ENCODE measurements at regions not wholly inside any gene's neighbourhood (a gene's known extent, or its start where the extent isn't known, plus 50 kb on each side); places are given as distances from the start of the nearest gene placed in this dataset.

- no peak overlapping the region for H3K4me2 ChIP-seq (ENCODE audit: low read length)
- no peaks in the 10 kb centered on the region for H3K9me3 ChIP-seq (ENCODE audit: control insufficient read depth, insufficient read depth, low read length)
- H4K20me1 ChIP-seq (ENCODE audit: control insufficient read depth, insufficient read depth, low read depth, low read length) = no peaks in the 10 kb centered on the region
- no peaks in the 10 kb centered on the region for H3K4me1 ChIP-seq (ENCODE audit: control insufficient read depth, low read length)
- TF ChIP-seq CTCF (IDR thresholded peaks at IDR 0.05; ENCODE audit: low read depth, low read length, poor library complexity, severe bottlenecking) = no peak
- TF ChIP-seq EZH2phosphoT487 (IDR thresholded peaks at IDR 0.05; ENCODE audit: borderline replicate concordance, low read length) = no peak
- H3F3A ChIP-seq (ENCODE audit: control insufficient read depth, insufficient read depth) = no peaks in the 10 kb centered on the region
- no peak overlapping the region for H3K4me3 ChIP-seq (ENCODE audit: low read length)
- no peaks in the 10 kb centered on the region for H3K36me3 ChIP-seq (ENCODE audit: control insufficient read depth, low read length)
- no peaks in the 10 kb centered on the region for H3K9me2 ChIP-seq (replicated peaks; ENCODE audit: control insufficient read depth, low read length)
- no peaks in the 10 kb centered on the region for H3K27me3 ChIP-seq (ENCODE audit: control insufficient read depth, low read length)
- no peaks in the 10 kb centered on the region for H3K79me2 ChIP-seq (ENCODE audit: control insufficient read depth, low read length)
- no peak overlapping the region for H3K27ac ChIP-seq (ENCODE audit: low read depth, low read length)
Observed at GRCh38 chr3:152615681-152616080, 219.2 kb upstream of the P2RY1 start.

GRCh38 chr3:152617609-152618008, 217.3 kb upstream of the P2RY1 start:
- H3K27ac ChIP-seq (ENCODE audit: low read depth, low read length) = no peak overlapping the region
- no peaks in the 10 kb centered on the region for H3F3A ChIP-seq (ENCODE audit: control insufficient read depth, insufficient read depth)
- no peak overlapping the region for H3K4me2 ChIP-seq (ENCODE audit: low read length)
- H3K4me3 ChIP-seq (ENCODE audit: low read length) = no peak overlapping the region
- H3K9me3 ChIP-seq (ENCODE audit: control insufficient read depth, insufficient read depth, low read length) = no peaks in the 10 kb centered on the region
- no peaks in the 10 kb centered on the region for H3K4me1 ChIP-seq (ENCODE audit: control insufficient read depth, low read length)
- no peaks in the 10 kb centered on the region for H3K9me2 ChIP-seq (replicated peaks; ENCODE audit: control insufficient read depth, low read length)
- TF ChIP-seq EZH2phosphoT487 (IDR thresholded peaks at IDR 0.05; ENCODE audit: borderline replicate concordance, low read length) = no peak
- H3K36me3 ChIP-seq (ENCODE audit: control insufficient read depth, low read length) = no peaks in the 10 kb centered on the region
- H4K20me1 ChIP-seq (ENCODE audit: control insufficient read depth, insufficient read depth, low read depth, low read length) = no peaks in the 10 kb centered on the region
- no peaks in the 10 kb centered on the region for H3K27me3 ChIP-seq (ENCODE audit: control insufficient read depth, low read length)
- H3K79me2 ChIP-seq (ENCODE audit: control insufficient read depth, low read length) = no peaks in the 10 kb centered on the region

- Histone ChIP-seq H3K4me3 (ENCODE audit: low read length) (no peak overlapping the region), H3K4me1 (ENCODE audit: control insufficient read depth, low read length) (no peaks in the 10 kb centered on the region), H4K20me1 (ENCODE audit: control insufficient read depth, insufficient read depth, low read depth, low read length) (no peaks in the 10 kb centered on the region), H3K79me2 (ENCODE audit: control insufficient read depth, low read length) (no peaks in the 10 kb centered on the region), H3F3A (ENCODE audit: control insufficient read depth, insufficient read depth) (no peaks in the 10 kb centered on the region), H3K9me2 (replicated peaks; ENCODE audit: control insufficient read depth, low read length) (no peaks in the 10 kb centered on the region), H3K27ac (ENCODE audit: low read depth, low read length) (no peak overlapping the region), H3K36me3 (ENCODE audit: control insufficient read depth, low read length) (no peaks in the 10 kb centered on the region), H3K9me3 (ENCODE audit: control insufficient read depth, insufficient read depth, low read length) (no peaks in the 10 kb centered on the region), H3K27me3 (ENCODE audit: control insufficient read depth, low read length) (no peaks in the 10 kb centered on the region), H3K4me2 (ENCODE audit: low read length) (no peak overlapping the region)
- TF ChIP-seq CTCF (IDR thresholded peaks at IDR 0.05; ENCODE audit: low read depth, low read length, poor library complexity, severe bottlenecking) (no peak), EZH2phosphoT487 (IDR thresholded peaks at IDR 0.05; ENCODE audit: borderline replicate concordance, low read length) (no peak)
Observed at GRCh38 chr3:152618529-152618928, 216.4 kb upstream of the P2RY1 start.

- Histone ChIP-seq H3K9me3 (ENCODE audit: control insufficient read depth, insufficient read depth, low read length) (no peaks in the 10 kb centered on the region), H3K9me2 (replicated peaks; ENCODE audit: control insufficient read depth, low read length) (no peaks in the 10 kb centered on the region), H3K4me1 (ENCODE audit: control insufficient read depth, low read length) (no peaks in the 10 kb centered on the region), H3K4me3 (ENCODE audit: low read length) (no peak overlapping the region), H3F3A (ENCODE audit: control insufficient read depth, insufficient read depth) (no peaks in the 10 kb centered on the region), H3K4me2 (ENCODE audit: low read length) (no peak overlapping the region), H3K27ac (ENCODE audit: low read depth, low read length) (no peak overlapping the region), H3K36me3 (ENCODE audit: control insufficient read depth, low read length) (no peaks in the 10 kb centered on the region), H4K20me1 (ENCODE audit: control insufficient read depth, insufficient read depth, low read depth, low read length) (no peaks in the 10 kb centered on the region), H3K27me3 (ENCODE audit: control insufficient read depth, low read length) (peaks cover 2% of the 10 kb centered on the region; the same call in 1 of the 2 replicates), H3K79me2 (ENCODE audit: control insufficient read depth, low read length) (no peaks in the 10 kb centered on the region)
- no peak for TF ChIP-seq EZH2phosphoT487 (IDR thresholded peaks at IDR 0.05; ENCODE audit: borderline replicate concordance, low read length)
- no peak for TF ChIP-seq CTCF (IDR thresholded peaks at IDR 0.05; ENCODE audit: low read depth, low read length, poor library complexity, severe bottlenecking)
Observed at GRCh38 chr3:152619691-152620090, 215.2 kb upstream of the P2RY1 start.
